ENCODE measurements at regions not wholly inside any gene's neighbourhood (a gene's known extent, or its start where the extent isn't known, plus 50 kb on each side); places are given as distances from the start of the nearest gene placed in this dataset.

- Histone ChIP-seq H3K4me3 (no peak overlapping the region), H3K9me3 (replicated peaks in 1 of 3) (no peaks in the 10 kb centered on the region), H3K27me3 (no peaks in the 10 kb centered on the region), H3K4me1 (replicated peaks in 1 of 2) (no peaks in the 10 kb centered on the region), H3K27ac (no peak overlapping the region), H3K36me3 (replicated peaks in 1 of 2) (no peaks in the 10 kb centered on the region)
- WGBS, 4 donors: 25 to 53% (median 35%) methylated on average over 3 of the region's 3 CpGs
- TF ChIP-seq POLR2A (IDR thresholded peaks at IDR 0.05): no peak
- no peak for TF ChIP-seq CTCF (IDR thresholded peaks at IDR 0.05)
- no peak for DNase-seq
- intact Hi-C loops (cut with DNase I): no loop called here
Observed at GRCh38 chr7:35521941-35522340, 173.0 kb downstream of the HERPUD2 start.

GRCh38 chr7:35520810-35521625 lies 173.9 kb downstream of the HERPUD2 start:
- H3K4me3 ChIP-seq: no peak overlapping the region
- intact Hi-C loops (cut with DNase I): no loop called here
- WGBS, 4 donors: 52 to 59% (median 55%) methylated on average over 5 of the region's 5 CpGs
- no peaks in the 10 kb centered on the region for H3K9me3 ChIP-seq (replicated peaks in 1 of 3)
- no peaks in the 10 kb centered on the region for H3K4me1 ChIP-seq (replicated peaks in 1 of 2)
- H3K27ac ChIP-seq: no peak overlapping the region
- no peak for DNase-seq
- H3K36me3 ChIP-seq (replicated peaks in 1 of 2): no peaks in the 10 kb centered on the region
- TF ChIP-seq CTCF (IDR thresholded peaks at IDR 0.05): no peak
- no peak for TF ChIP-seq POLR2A (IDR thresholded peaks at IDR 0.05)
- H3K27me3 ChIP-seq: no peaks in the 10 kb centered on the region

- DNase-seq: peak; percentile 44 to 85 (median 63)
- 33 to 42% (median 35%) methylated on average over 14 of the region's 14 CpGs for WGBS, 4 donors
- H3K36me3 ChIP-seq (replicated peaks in 1 of 2): no peaks in the 10 kb centered on the region
- H3K27ac ChIP-seq: no peak overlapping the region
- H3K4me3 ChIP-seq: no peak overlapping the region
- TF ChIP-seq CTCF (IDR thresholded peaks at IDR 0.05) (peak; percentile 63 to 83 (median 67)), POLR2A (IDR thresholded peaks at IDR 0.05) (no peak)
- no peaks in the 10 kb centered on the region for H3K27me3 ChIP-seq
- intact Hi-C loops (cut with DNase I): no loop called here
- no peaks in the 10 kb centered on the region for H3K9me3 ChIP-seq (replicated peaks in 1 of 3)
- no peaks in the 10 kb centered on the region for H3K4me1 ChIP-seq (replicated peaks in 1 of 2)
Observed at GRCh38 chr7:35519971-35520809, 174.7 kb downstream of the HERPUD2 start.

- no peak overlapping the region for H3K27ac ChIP-seq
- no peak for TF ChIP-seq CTCF (IDR thresholded peaks at IDR 0.05)
- TF ChIP-seq POLR2A (IDR thresholded peaks at IDR 0.05): no peak
- no peaks in the 10 kb centered on the region for H3K9me3 ChIP-seq (replicated peaks in 1 of 3)
- H3K36me3 ChIP-seq (replicated peaks in 1 of 2): no peaks in the 10 kb centered on the region
- intact Hi-C loops (cut with DNase I): no loop called here
- 16 to 46% (median 43%) methylated on average over 3 of the region's 3 CpGs for WGBS, 4 donors
- H3K4me3 ChIP-seq: no peak overlapping the region
- DNase-seq: no peak
- no peaks in the 10 kb centered on the region for H3K4me1 ChIP-seq (replicated peaks in 1 of 2)
- H3K27me3 ChIP-seq: no peaks in the 10 kb centered on the region
Observed at GRCh38 chr7:35518767-35519166, 176.2 kb downstream of the HERPUD2 start.
